ENCODE measurements at regions not wholly inside any gene's neighbourhood (a gene's known extent, or its start where the extent isn't known, plus 50 kb on each side); places are given as distances from the start of the nearest gene placed in this dataset.

DNA sequence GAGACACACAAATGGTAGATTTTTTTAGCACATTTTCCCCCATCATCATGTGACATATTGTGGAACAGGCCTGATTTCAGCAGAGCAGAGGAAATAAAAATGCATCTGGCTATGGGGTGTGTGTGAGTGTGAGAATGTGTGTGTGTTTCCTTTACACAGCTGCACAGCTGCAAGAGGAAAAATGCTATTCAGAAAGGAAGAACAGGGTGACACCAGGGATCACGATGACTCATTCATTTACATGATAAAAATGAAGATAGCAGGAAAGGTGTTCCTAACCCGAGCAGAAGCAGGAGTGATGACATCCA lies 469.5 kb upstream of the TSHZ3 start:
- no peak overlapping the region for H3K9ac ChIP-seq (ENCODE audit: insufficient read length, low read depth)
- no peaks in the 10 kb centered on the region for H3K36me3 ChIP-seq (ENCODE audit: insufficient read depth, insufficient read length, low read length)
- H3K9me3 ChIP-seq (ENCODE audit: insufficient read depth, low read length) = no peaks in the 10 kb centered on the region
- peaks cover 6% of the 10 kb centered on the region for H3K4me1 ChIP-seq (ENCODE audit: insufficient read depth, insufficient read length)
- TF ChIP-seq YY1 (IDR thresholded peaks at IDR 0.05; ENCODE audit: insufficient read depth, insufficient read length) (no peak), ZNF274 (IDR thresholded peaks at IDR 0.05; ENCODE audit: low read depth, low read length) (no peak), SUZ12 (IDR thresholded peaks at IDR 0.05; ENCODE audit: extremely low read depth, insufficient read depth, insufficient read length) (no peak)
- no peak for DNase-seq (ENCODE audit: low read depth, low spot score)
- H3K27me3 ChIP-seq (ENCODE audit: insufficient read depth, insufficient read length) = no peaks in the 10 kb centered on the region
- no peak overlapping the region for H3K4me3 ChIP-seq (ENCODE audit: insufficient read length, low read depth)

DNA sequence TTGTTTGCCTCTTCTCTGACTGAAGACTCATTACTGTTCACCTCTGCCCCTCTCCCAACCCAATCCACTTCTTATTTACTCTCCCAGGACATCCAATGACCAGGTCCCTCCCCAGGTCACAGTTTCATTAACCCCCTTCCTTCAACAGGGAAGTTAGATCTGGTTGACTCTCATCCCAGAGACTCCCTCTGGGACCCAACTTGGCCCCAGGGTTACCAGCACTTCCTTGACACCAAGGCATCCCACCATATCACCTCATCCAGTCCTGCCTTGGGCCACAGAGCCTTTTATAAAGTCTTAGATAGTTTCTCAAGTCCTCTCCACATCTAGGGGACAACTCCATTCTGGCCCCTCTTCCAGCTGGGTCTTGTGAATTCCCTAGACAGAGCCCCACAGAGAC lies 470.6 kb upstream of the TSHZ3 start:
- no peak overlapping the region for H3K4me3 ChIP-seq (ENCODE audit: insufficient read length, low read depth)
- no peaks in the 10 kb centered on the region for H3K9me3 ChIP-seq (ENCODE audit: insufficient read depth, low read length)
- H3K27me3 ChIP-seq (ENCODE audit: insufficient read depth, insufficient read length) = no peaks in the 10 kb centered on the region
- H3K9ac ChIP-seq (ENCODE audit: insufficient read length, low read depth) = no peak overlapping the region
- no peak for DNase-seq (ENCODE audit: low read depth, low spot score)
- H3K4me1 ChIP-seq (ENCODE audit: insufficient read depth, insufficient read length) = peaks cover 6% of the 10 kb centered on the region
- no peaks in the 10 kb centered on the region for H3K36me3 ChIP-seq (ENCODE audit: insufficient read depth, insufficient read length, low read length)
- TF ChIP-seq YY1 (IDR thresholded peaks at IDR 0.05; ENCODE audit: insufficient read depth, insufficient read length) = no peak
- no peak for TF ChIP-seq SUZ12 (IDR thresholded peaks at IDR 0.05; ENCODE audit: extremely low read depth, insufficient read depth, insufficient read length)

DNA sequence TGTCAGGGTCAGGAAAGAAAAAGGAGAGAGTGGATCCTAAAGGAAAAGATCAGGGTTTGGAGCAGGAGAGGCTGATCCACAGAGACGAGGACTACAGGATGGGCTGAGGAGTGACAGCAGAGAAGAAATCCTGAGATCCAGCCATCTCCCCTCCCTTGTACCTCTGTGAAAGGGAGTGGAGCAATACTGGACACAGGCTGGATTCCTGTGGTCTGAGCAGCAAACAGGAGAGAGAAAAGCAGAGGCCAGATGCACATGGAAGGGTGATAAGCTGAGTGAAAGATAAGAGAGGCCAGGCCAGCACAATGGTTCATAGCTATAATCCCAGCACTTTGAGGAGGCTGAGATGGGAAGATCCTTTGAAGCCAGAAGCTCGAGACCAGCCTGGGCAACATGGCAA lies 472.1 kb upstream of the TSHZ3 start:
- Histone ChIP-seq H3K9ac (ENCODE audit: insufficient read length, low read depth) (no peak overlapping the region), H3K36me3 (ENCODE audit: insufficient read depth, insufficient read length, low read length) (no peaks in the 10 kb centered on the region), H3K27me3 (ENCODE audit: insufficient read depth, insufficient read length) (no peaks in the 10 kb centered on the region), H3K4me3 (ENCODE audit: insufficient read length, low read depth) (no peak overlapping the region), H3K9me3 (ENCODE audit: insufficient read depth, low read length) (no peaks in the 10 kb centered on the region), H3K4me1 (ENCODE audit: insufficient read depth, insufficient read length) (peaks cover 6% of the 10 kb centered on the region)
- no peak for TF ChIP-seq SUZ12 (IDR thresholded peaks at IDR 0.05; ENCODE audit: extremely low read depth, insufficient read depth, insufficient read length)
- TF ChIP-seq ZNF274 (IDR thresholded peaks at IDR 0.05; ENCODE audit: low read depth, low read length) = no peak
- no peak for TF ChIP-seq YY1 (IDR thresholded peaks at IDR 0.05; ENCODE audit: insufficient read depth, insufficient read length)
- no peak for DNase-seq (ENCODE audit: low read depth, low spot score)

DNA sequence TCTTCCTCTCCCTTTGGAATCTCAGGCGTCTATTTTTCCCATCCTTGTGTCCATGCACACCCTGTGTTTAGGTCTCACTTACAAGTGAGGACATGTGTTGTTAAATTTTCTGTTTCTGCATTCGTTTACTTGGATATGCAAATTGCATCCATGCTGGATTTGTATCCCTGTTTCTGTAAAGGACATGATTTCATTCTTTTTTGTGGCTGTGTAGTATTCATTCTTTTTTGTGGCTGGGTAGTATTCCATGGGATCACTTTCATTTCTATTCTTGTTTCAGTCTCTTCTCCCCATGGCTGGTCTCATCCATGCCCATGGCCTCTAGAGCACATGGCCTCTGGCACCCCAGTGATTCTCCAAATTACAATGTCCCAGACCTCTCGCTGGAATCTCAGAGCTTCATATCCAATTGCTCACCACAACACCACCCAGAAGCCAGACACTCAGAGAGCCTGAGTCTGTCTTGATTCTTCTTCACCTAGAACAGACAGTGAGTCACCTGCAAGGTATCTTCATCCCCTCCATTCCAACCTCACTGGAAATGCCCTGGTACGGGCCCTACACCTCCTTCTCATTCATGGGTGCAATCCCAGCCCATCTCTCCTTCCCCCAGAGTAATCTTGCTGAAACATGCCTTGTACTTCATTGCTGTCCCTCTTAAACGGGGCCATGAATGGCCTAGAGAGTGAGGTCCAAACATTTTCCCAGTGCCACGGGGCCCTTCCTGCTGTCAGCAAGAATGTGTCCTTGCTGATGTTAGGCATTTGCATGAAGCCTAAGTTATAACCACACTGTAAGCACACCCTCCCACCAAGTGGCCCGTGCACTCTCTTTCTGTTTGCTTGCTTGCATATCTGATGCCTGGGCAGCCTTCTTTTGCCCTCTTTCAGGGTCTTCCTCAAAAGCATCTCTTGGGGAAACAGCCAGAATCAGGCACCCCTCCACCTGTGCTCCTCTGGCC lies 476.2 kb upstream of the TSHZ3 start:
- no peaks in the 10 kb centered on the region for H3K4me1 ChIP-seq (ENCODE audit: insufficient read depth, insufficient read length)
- H3K4me3 ChIP-seq (ENCODE audit: insufficient read length, low read depth) = no peak overlapping the region
- H3K9ac ChIP-seq (ENCODE audit: insufficient read length, low read depth) = no peak overlapping the region
- no peak for DNase-seq (ENCODE audit: low read depth, low spot score)
- no peaks in the 10 kb centered on the region for H3K9me3 ChIP-seq (ENCODE audit: insufficient read depth, low read length)
- no peaks in the 10 kb centered on the region for H3K36me3 ChIP-seq (ENCODE audit: insufficient read depth, insufficient read length, low read length)
- TF ChIP-seq SUZ12 (IDR thresholded peaks at IDR 0.05; ENCODE audit: extremely low read depth, insufficient read depth, insufficient read length) (no peak), YY1 (IDR thresholded peaks at IDR 0.05; ENCODE audit: insufficient read depth, insufficient read length) (no peak), ZNF274 (IDR thresholded peaks at IDR 0.05; ENCODE audit: low read depth, low read length) (no peak)
- no peaks in the 10 kb centered on the region for H3K27me3 ChIP-seq (ENCODE audit: insufficient read depth, insufficient read length)

DNA sequence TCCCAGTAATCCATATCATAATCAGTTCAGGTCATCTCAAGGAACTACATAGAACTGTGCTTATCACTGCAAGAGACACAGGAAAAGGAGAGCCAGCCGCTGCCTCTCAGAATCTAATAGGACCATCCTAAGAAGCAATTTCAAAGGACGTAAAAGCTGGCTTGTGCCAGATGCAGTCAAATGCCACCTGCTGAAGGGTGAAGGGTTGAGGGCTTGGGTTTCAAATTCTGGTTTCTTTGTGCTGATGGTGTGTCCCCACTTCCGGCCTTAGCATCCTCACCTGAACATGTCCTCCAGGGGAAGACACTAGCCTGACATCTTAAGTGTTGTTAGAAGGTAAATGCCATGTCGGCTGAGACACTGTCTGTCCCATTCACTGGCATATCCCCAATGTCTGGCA lies 477.1 kb upstream of the TSHZ3 start:
- Histone ChIP-seq H3K36me3 (ENCODE audit: insufficient read depth, insufficient read length, low read length) (no peaks in the 10 kb centered on the region), H3K9ac (ENCODE audit: insufficient read length, low read depth) (no peak overlapping the region), H3K9me3 (ENCODE audit: insufficient read depth, low read length) (no peaks in the 10 kb centered on the region), H3K4me1 (ENCODE audit: insufficient read depth, insufficient read length) (no peaks in the 10 kb centered on the region), H3K4me3 (ENCODE audit: insufficient read length, low read depth) (no peak overlapping the region), H3K27me3 (ENCODE audit: insufficient read depth, insufficient read length) (no peaks in the 10 kb centered on the region)
- DNase-seq (ENCODE audit: low read depth, low spot score) = no peak
- no peak for TF ChIP-seq ZNF274 (IDR thresholded peaks at IDR 0.05; ENCODE audit: low read depth, low read length)
- TF ChIP-seq SUZ12 (IDR thresholded peaks at IDR 0.05; ENCODE audit: extremely low read depth, insufficient read depth, insufficient read length) = no peak
- no peak for TF ChIP-seq YY1 (IDR thresholded peaks at IDR 0.05; ENCODE audit: insufficient read depth, insufficient read length)

DNA sequence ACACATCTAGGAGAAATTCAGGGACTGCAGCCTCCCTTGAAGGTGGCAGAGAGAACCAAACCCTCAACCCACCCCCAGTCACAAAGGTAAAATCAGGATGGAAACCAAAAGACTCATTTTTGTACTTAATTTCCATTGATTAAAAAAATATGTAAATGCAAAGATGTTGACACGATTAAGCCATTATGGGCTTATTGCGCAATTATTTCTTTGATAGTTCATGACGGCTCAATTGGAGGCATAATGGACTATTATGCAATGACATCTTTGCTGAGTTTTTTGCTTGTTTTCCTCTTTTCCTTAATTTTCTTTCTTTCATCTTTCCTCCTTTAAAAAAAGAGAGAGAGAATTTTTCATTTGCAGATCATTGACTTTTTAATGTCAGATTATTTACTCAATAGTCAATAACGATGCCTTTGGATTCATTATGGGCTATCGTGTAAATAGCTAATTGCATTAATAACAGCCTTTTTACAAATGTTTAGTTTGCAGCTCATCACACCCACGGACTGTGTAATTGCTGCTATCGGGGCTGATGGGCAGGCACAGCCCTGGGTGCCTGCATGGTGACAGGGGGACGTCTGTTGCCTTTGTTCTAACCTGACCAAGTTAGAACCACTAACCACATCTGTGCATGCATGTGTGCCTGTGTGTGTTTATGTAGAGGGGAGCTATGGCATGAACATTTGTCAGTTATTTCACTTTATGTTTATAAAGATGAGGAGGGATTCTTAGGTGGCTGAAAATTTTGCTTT lies 482.4 kb upstream of the TSHZ3 start:
- Histone ChIP-seq H3K9ac (ENCODE audit: insufficient read length, low read depth) (no peak overlapping the region), H3K4me1 (ENCODE audit: insufficient read depth, insufficient read length) (no peaks in the 10 kb centered on the region), H3K36me3 (ENCODE audit: insufficient read depth, insufficient read length, low read length) (no peaks in the 10 kb centered on the region), H3K27me3 (ENCODE audit: insufficient read depth, insufficient read length) (no peaks in the 10 kb centered on the region), H3K9me3 (ENCODE audit: insufficient read depth, low read length) (no peaks in the 10 kb centered on the region), H3K4me3 (ENCODE audit: insufficient read length, low read depth) (no peak overlapping the region)
- TF ChIP-seq YY1 (IDR thresholded peaks at IDR 0.05; ENCODE audit: insufficient read depth, insufficient read length) (no peak), ZNF274 (IDR thresholded peaks at IDR 0.05; ENCODE audit: low read depth, low read length) (no peak), SUZ12 (IDR thresholded peaks at IDR 0.05; ENCODE audit: extremely low read depth, insufficient read depth, insufficient read length) (no peak)
- no peak for DNase-seq (ENCODE audit: low read depth, low spot score)

DNA sequence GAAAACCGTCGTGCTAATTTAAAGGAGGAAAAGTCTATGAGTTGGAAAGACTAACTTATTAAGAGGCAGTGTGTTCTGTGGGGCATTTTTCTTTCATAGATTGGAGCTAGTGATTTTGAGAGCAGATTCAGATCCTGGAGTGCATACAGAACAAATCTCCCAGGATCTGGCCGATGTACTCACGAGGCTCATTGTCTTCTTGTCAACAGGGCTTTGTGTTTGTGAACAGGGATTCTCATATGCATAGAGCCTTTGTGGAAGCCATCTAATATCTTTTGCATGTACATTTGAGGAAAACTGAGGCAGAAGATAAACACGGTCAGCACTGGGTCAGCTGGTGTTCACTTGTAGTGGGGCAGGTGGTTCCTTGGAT lies 482.9 kb upstream of the TSHZ3 start:
- Histone ChIP-seq H3K27me3 (ENCODE audit: insufficient read depth, insufficient read length) (no peaks in the 10 kb centered on the region), H3K9ac (ENCODE audit: insufficient read length, low read depth) (no peak overlapping the region), H3K4me3 (ENCODE audit: insufficient read length, low read depth) (no peak overlapping the region), H3K36me3 (ENCODE audit: insufficient read depth, insufficient read length, low read length) (no peaks in the 10 kb centered on the region), H3K4me1 (ENCODE audit: insufficient read depth, insufficient read length) (no peaks in the 10 kb centered on the region), H3K9me3 (ENCODE audit: insufficient read depth, low read length) (no peaks in the 10 kb centered on the region)
- TF ChIP-seq SUZ12 (IDR thresholded peaks at IDR 0.05; ENCODE audit: extremely low read depth, insufficient read depth, insufficient read length) (no peak), YY1 (IDR thresholded peaks at IDR 0.05; ENCODE audit: insufficient read depth, insufficient read length) (no peak), ZNF274 (IDR thresholded peaks at IDR 0.05; ENCODE audit: low read depth, low read length) (no peak)
- DNase-seq (ENCODE audit: low read depth, low spot score) = no peak
